GM18951 (cell line): ENCODE measurements at regions not wholly inside any gene's neighbourhood (a gene's known extent, or its start where the extent isn't known, plus 50 kb on each side); places are given as distances from the start of the nearest gene placed in this dataset.

ENCODE experiments used
- POLR2A ChIP-seq: IDR thresholded peaks from 4 replicates; pipeline ENCODE4 v1.6.1; 2011; ENCODE audit warnings: mild to moderate bottlenecking; ENCODE audit not compliant: insufficient read length, insufficient read depth; ENCODE audit errors: extremely low read depth
- in situ Hi-C: fragments of 300-500 bp; cut with MboI; formaldehyde crosslinking; loops from one replicate; pipeline ENCODE4 v1.12.0; 2022; ENCODE audit warnings: low sequenced_read_pairs, mixed read lengths, inconsistent platforms; ENCODE audit not compliant: unreplicated experiment

- no peak for TF ChIP-seq POLR2A
These were observed 133.1 kb upstream of the POU5F2 start for GRCh38 chr5:93874491-93874890.

DNA sequence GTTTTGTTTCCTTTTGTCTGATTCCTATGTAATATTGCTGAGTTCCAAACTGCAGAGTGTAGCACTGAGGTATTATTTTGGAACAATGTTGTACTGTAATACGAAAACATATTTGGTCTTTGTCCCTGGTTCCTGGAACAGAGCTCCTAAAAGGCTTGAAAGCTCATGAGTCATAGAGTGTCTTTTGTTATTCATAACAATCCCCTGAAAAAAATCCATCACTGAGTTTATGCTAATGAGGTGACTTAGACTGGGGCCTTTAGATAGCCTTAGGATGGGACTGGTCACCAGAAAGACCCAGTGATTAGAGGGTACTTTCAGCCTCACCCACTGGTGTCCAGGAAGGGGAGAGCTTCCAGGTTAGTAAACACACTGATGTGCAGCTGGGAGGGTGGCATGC lies 132.7 kb upstream of the POU5F2 start:
- in situ Hi-C loops, result no loop called here
- no peak for TF ChIP-seq POLR2A

More at GRCh38 chr5:93874491-93874890, 133.1 kb upstream of the POU5F2 start:
- in situ Hi-C loops, result no loop called here

GRCh38 chr5:93873211-93873736 lies 131.9 kb upstream of the POU5F2 start:
- no peak for TF ChIP-seq POLR2A
- in situ Hi-C loops, result no loop called here

DNA sequence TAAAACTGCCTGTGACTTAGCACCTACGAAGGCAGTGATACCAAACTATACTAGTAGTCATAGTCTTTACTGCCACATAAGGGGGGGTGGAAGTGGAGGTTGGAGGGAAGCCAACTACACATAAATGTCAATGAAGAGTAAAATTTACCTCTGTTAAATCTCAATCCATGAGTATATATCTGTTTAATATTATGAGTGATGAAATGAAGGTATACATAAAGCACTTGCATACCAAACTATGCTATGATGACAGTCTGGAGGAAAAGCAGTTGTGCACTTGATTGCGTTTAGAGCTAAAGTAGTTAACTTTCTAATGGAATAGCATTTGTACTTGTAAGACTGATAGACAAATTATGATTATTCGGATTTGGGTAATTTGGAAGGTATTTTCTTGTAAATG lies 129.2 kb upstream of the POU5F2 start:
- no peak for TF ChIP-seq POLR2A
- in situ Hi-C loops, result no loop called here

GRCh38 chr5:93868851-93869250 lies 127.5 kb upstream of the POU5F2 start:
- no peak for TF ChIP-seq POLR2A
- in situ Hi-C loops, result no loop called here

DNA sequence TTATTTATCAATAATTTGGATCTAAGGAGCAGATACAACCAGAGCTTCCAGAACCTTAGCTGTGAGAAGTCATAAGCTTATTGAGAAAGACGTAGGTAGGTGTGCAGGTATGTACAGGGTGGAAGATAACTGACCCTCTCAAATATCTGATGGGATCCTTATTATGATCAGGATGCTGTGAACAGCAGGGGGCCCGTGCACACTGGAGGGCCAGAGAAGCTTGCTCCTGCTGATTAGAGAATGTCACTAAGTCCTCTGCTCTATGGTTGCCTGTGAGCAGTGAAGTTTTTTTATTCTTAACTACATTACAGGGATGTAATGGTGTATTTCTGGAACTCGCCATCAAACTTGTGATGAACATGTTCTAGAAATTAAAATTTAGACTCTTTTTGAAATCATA lies 108.9 kb upstream of the POU5F2 start:
- in situ Hi-C loops, result no loop called here
- no peak for TF ChIP-seq POLR2A

DNA sequence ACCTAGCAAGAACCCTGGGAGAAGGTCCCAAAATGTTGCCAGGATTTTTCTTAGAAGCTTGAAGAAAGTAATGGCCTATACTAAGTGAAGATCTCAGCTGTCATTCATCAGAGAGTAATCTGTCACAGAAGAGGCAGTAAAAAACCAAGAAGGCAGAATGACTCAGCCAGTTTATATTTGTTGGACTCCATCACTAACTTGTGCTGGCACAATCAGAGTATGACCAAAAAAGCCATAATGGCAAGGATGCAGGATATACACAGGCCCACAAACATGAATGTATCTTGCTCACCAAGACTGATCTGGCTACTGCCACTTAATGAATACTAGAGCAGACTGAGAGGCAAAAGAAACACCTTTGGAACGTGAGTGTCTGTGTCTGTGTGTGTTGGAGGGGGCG lies 104.0 kb upstream of the POU5F2 start:
- in situ Hi-C loops, result no loop called here
- no peak for TF ChIP-seq POLR2A

DNA sequence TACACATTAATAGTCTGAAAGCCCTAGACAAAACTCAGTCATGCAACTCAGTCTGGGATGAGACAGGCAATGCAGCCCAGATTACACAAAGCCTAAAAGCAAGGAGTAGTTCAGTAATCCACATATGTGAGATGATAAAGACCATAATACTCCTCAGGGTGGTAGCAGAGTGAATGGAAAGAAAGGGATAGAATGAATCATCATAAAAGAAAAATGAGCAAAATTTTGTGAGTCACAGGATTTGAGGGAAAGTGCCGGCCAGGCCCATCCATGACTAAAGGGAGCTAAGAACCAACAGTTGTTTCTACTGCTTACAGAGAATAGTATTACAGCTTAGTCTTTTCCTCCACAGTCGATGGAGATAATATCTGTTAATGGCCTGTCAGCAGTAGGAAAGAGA lies 90.0 kb upstream of the POU5F2 start:
- no peak for TF ChIP-seq POLR2A
- in situ Hi-C loops, result no loop called here

DNA sequence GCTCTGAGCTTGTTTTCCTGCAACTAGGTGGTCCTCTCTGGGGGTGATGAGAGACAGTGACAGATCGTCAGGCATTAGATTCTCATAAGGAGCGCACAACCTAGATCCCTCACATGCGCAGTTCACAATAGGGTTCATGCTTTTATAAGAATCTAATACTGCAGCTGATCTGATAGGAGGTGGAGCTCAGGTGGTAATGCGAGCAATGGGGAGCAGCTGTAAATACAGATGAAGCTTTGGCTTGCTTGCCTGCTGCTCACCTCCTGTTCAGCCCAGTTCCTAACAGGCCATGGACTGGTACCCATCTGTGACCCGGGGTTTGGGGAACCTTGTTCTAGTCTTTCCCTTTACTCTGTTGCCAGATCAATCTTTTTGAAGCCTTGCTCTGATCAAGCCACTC lies 89.5 kb upstream of the POU5F2 start:
- TF ChIP-seq POLR2A, result no peak
- in situ Hi-C loops, result no loop called here

DNA sequence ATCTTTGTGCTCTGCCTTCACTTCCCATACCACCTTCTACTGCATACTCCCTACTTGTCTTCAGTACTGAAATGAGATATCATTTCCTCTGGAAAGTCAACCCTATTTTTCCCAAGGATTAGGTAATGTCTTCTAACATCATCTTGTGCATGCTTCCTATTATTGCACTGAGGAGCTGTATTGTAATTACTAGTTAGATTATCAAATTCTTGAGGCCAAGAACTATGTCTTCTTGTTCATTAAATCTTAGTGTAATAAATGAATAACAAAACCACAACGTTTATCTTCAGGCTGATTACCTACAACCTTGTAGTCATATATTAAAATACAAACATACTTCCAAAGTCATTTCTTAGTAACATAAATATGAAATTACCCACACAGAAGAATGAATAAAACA lies 87.9 kb upstream of the POU5F2 start:
- TF ChIP-seq POLR2A, result no peak

GRCh38 chr5:93821891-93822415 lies 80.6 kb upstream of the POU5F2 start:
- TF ChIP-seq POLR2A, result no peak
- in situ Hi-C loops, result no loop called here

More for the DNA sequence above, 87.9 kb upstream of the POU5F2 start:
- in situ Hi-C loops, result no loop called here

- in situ Hi-C loops, result no loop called here
- no peak for TF ChIP-seq POLR2A
These were observed 78.3 kb upstream of the POU5F2 start for GRCh38 chr5:93819668-93820067.

DNA sequence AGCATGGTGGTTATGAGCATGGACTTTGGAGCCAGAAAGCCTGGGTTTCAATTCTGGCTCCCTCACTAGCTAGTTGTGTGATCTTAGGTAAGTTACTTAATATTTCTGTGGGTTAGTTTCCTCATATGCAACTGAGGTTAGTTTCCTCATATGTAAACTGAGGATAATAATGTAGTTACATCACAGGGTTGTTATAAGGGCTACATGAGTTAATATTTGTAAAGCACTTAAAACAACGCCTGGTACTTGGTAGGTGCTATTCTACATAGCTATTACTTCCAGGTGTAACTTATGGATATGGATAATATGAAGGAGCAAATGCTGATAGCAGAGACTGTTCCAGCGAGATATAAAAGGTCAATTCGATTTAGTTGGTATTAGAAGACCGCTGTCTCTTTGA lies 69.4 kb upstream of the POU5F2 start:
- in situ Hi-C loops, result no loop called here
- TF ChIP-seq POLR2A, result no peak

DNA sequence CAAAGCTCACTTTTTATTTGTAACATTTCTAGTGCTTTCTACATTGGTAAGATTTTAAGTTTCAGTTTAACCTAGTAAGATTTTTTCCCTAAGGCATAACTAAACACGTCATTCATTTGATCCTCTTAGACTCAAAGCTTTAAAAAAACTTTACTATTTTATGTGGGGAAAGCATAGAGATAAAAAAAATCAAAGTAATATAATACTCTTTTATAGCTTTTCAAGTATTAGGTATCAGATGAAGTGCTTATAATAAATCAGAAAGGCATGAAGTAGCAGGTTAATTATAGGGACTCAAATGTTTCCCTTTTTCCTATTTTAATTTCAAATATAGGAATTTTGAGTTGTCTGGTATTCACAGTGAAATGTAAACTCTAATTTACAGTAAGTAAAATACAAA lies 68.0 kb upstream of the POU5F2 start:
- no peak for TF ChIP-seq POLR2A
- in situ Hi-C loops, result no loop called here

DNA sequence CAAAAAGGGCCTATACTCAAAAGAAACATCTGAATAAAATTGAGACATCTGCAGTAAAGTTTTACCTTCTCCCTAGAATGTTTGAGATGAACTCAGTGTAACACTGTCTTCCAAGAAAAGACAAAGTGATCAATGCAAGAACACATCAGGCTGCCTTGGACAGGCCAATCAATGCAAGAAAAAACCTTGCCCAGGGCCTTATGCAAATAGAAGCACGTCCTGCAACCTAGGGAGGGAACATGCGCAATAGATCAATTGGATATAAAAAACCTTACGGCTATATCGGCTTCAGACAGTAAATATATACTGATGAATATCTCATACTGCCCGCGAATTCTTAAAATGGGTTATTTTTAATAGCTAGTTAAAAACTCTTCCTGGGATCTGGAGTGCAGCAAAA lies 66.4 kb upstream of the POU5F2 start:
- in situ Hi-C loops, result no loop called here
- no peak for TF ChIP-seq POLR2A
